ENCODE measurements at regions not wholly inside any gene's neighbourhood (a gene's known extent, or its start where the extent isn't known, plus 50 kb on each side); places are given as distances from the start of the nearest gene placed in this dataset.

- DNase-seq (ENCODE audit: low read depth in 4 of 4, low spot score in 1 of 4): no peak
Observed at GRCh38 chr17:73723317-73723716, 79.1 kb upstream of the SDK2 start.

- no peak for DNase-seq (ENCODE audit: low read depth in 4 of 4, low spot score in 1 of 4)
Observed at GRCh38 chr17:73724341-73724740, 80.1 kb upstream of the SDK2 start.

GRCh38 chr17:73724990-73725389, 80.7 kb upstream of the SDK2 start:
- no peak for DNase-seq (ENCODE audit: low read depth in 4 of 4, low spot score in 1 of 4)

- no peak for DNase-seq (ENCODE audit: low read depth in 4 of 4, low spot score in 1 of 4)
Observed at GRCh38 chr17:73725794-73726515, 81.7 kb upstream of the SDK2 start.

- DNase-seq (ENCODE audit: low read depth in 4 of 4, low spot score in 1 of 4): no peak
Observed at GRCh38 chr17:73727941-73728340, 83.7 kb upstream of the SDK2 start.

- no peak for DNase-seq (ENCODE audit: low read depth in 4 of 4, low spot score in 1 of 4)
Observed at GRCh38 chr17:73729101-73729500, 84.9 kb upstream of the SDK2 start.

GRCh38 chr17:73731733-73732132, 87.5 kb upstream of the SDK2 start:
- no peak for DNase-seq (ENCODE audit: low read depth in 4 of 4, low spot score in 1 of 4)

GRCh38 chr17:73733517-73733916, 89.3 kb upstream of the SDK2 start:
- no peak for DNase-seq (ENCODE audit: low read depth in 4 of 4, low spot score in 1 of 4)

GRCh38 chr17:73735245-73735644, 91.0 kb upstream of the SDK2 start:
- no peak for DNase-seq (ENCODE audit: low read depth in 4 of 4, low spot score in 1 of 4)

- no peak for DNase-seq (ENCODE audit: low read depth in 4 of 4, low spot score in 1 of 4)
Observed at GRCh38 chr17:73738751-73739575, 94.7 kb upstream of the SDK2 start.

- DNase-seq (ENCODE audit: low read depth in 4 of 4, low spot score in 1 of 4): no peak
Observed at GRCh38 chr17:73740370-73740769, 96.1 kb upstream of the SDK2 start.

- DNase-seq (ENCODE audit: low read depth in 4 of 4, low spot score in 1 of 4): no peak
Observed at GRCh38 chr17:73742948-73743381, 98.7 kb upstream of the SDK2 start.

- no peak for DNase-seq (ENCODE audit: low read depth in 4 of 4, low spot score in 1 of 4)
Observed at GRCh38 chr17:73743518-73744201, 99.4 kb upstream of the SDK2 start.

GRCh38 chr17:73744411-73744810, 100.2 kb upstream of the SDK2 start:
- DNase-seq (ENCODE audit: low read depth in 4 of 4, low spot score in 1 of 4): no peak

- DNase-seq (ENCODE audit: low read depth in 4 of 4, low spot score in 1 of 4): no peak
Observed at GRCh38 chr17:73746314-73747073, 102.2 kb upstream of the SDK2 start.

- DNase-seq (ENCODE audit: low read depth in 4 of 4, low spot score in 1 of 4): no peak
Observed at GRCh38 chr17:73747221-73748002, 103.2 kb upstream of the SDK2 start.

GRCh38 chr17:73748508-73748907, 104.3 kb upstream of the SDK2 start:
- DNase-seq (ENCODE audit: low read depth in 4 of 4, low spot score in 1 of 4): no peak

- DNase-seq (ENCODE audit: low read depth in 4 of 4, low spot score in 1 of 4): no peak
Observed at GRCh38 chr17:73749337-73749823, 105.1 kb upstream of the SDK2 start.

- DNase-seq (ENCODE audit: low read depth in 4 of 4, low spot score in 1 of 4): no peak
Observed at GRCh38 chr17:73749928-73750605, 105.8 kb upstream of the SDK2 start.

GRCh38 chr17:73750975-73751374, 106.7 kb upstream of the SDK2 start:
- no peak for DNase-seq (ENCODE audit: low read depth in 4 of 4, low spot score in 1 of 4)
